ENCODE measurements at regions not wholly inside any gene's neighbourhood (a gene's known extent, or its start where the extent isn't known, plus 50 kb on each side); places are given as distances from the start of the nearest gene placed in this dataset.

DNA sequence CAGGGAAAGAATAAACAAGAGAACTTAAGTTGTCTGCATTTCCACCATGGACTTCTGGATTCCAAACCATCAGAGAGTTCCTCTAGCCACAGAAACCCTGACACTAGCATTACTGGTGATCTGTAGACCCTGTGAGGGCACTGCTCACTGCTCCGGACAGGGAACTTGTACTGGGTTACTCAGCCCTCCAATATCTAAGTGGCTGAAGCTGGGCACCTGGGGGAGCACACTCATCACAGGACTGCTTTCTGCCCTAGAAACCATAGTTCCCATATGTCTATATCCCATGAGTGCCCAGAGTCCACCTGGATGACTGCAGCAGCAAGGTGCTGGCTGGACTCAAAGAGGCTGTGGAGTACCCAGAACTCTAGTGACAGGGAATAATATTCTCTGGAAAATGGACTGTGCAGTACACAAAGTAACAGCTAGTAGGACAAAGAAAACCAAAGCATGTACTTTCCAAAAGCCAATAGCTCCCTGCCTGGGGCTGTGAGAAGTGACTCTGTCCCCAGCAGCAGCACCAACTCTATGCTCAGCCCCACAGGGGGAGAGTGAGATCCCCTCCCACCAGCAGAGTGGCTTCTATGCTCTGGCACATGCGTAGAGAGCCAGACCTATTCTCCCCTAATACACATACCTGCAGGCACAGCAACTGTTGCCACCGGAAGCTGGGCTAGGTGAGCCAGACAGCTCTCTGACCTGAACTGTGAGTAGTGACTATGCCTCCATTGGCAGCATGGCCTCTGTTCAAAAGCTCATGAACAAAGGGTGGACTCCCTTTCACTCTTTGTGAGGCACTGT, 472.9 kb upstream of the FTMT start:
- TF ChIP-seq CTCF (IDR thresholded peaks at IDR 0.05) (no peak), EZH2 (IDR thresholded peaks at IDR 0.05) (no peak), EZH2phosphoT487 (IDR thresholded peaks at IDR 0.05) (no peak)

Measured in neural progenitor cell (in vitro differentiated cells).